Naive thymus-derived CD4-positive, alpha-beta T cell (primary cell): ENCODE measurements at regions not wholly inside any gene's neighbourhood (a gene's known extent, or its start where the extent isn't known, plus 50 kb on each side); places are given as distances from the start of the nearest gene placed in this dataset.

Source experiments
- ATAC-seq: fragments of 150-1000 bp; cut with Tn5 transposase; 2 replicates; pipeline ENCODE4 v1.10.0; 2021; ENCODE audit warnings: mild to moderate bottlenecking, moderate library complexity
- CTCF ChIA-PET: fragments of 350-600 bp; sonication (Branson Sonifier 250); formaldehyde crosslinking; loops from one replicate; lab custom pipeline; 2021; ENCODE audit warnings: antibody characterized with exemption; lab: Charles Lee
- POLR2A ChIA-PET: fragments of 350-600 bp; sonication (Branson Sonifier 250); formaldehyde crosslinking; loops from one replicate; lab custom pipeline; 2021; ENCODE audit warnings: antibody characterized with exemption, inconsistent platforms; lab: Charles Lee
- DNase-seq, 9 donors: peaks; one replicate each; pipeline versions ENCODE4 v3.0.0 to v3.0.0-alpha.2; 2020 to 2022; ENCODE audit warnings: mixed read lengths in 1 of 9
- H3K27ac ChIP-seq: one replicate; pipeline ENCODE4 v1.7.0; 2013; ENCODE audit warnings: mild to moderate bottlenecking, low read depth, low read length, moderate library complexity
- H3K27me3 ChIP-seq, 2 donors: one replicate each; pipeline ENCODE4 v1.7.0; 2013; ENCODE audit warnings: low read length in 2 of 2, mild to moderate bottlenecking in 2 of 2, moderate library complexity in 2 of 2; ENCODE audit not compliant: control insufficient read depth in 2 of 2, insufficient read depth in 2 of 2
- H3K36me3 ChIP-seq, 3 experiments: 1 replicate in 2 of 3; 2 replicates in 1 of 3; pipeline ENCODE4 v1.7.0; 2013; ENCODE audit warnings: low read length in 3 of 3, mild to moderate bottlenecking in 3 of 3, moderate library complexity in 1 of 3; ENCODE audit not compliant: insufficient read depth in 3 of 3, control insufficient read depth in 2 of 3
- H3K4me1 ChIP-seq, 2 donors: one replicate each; pipeline ENCODE4 v1.7.0; 2013; ENCODE audit warnings: low read length in 2 of 2, mild to moderate bottlenecking in 2 of 2, moderate library complexity in 1 of 2; ENCODE audit not compliant: control insufficient read depth in 2 of 2, insufficient read depth in 2 of 2
- H3K4me3 ChIP-seq: 2 replicates; pipeline ENCODE4 v1.7.0; 2013; ENCODE audit warnings: mild to moderate bottlenecking, low read length
- H3K9me3 ChIP-seq, 3 experiments: 1 replicate in 2 of 3; 2 replicates in 1 of 3; pipeline ENCODE4 v1.7.0; 2013; ENCODE audit warnings: low read length in 3 of 3; ENCODE audit not compliant: control insufficient read depth in 2 of 3
- H3K27ac Mint-ChIP-seq, 9 donors: one replicate each; pipeline ENCODE4 v1.8.0; 2020 to 2022; ENCODE audit warnings: mixed read lengths in 9 of 9, mild to moderate bottlenecking in 8 of 9, moderate library complexity in 5 of 9, inconsistent platforms in 2 of 9
- H3K27me3 Mint-ChIP-seq, 5 donors: one replicate each; pipeline ENCODE4 v1.8.0; 2021 to 2022; ENCODE audit warnings: mixed read lengths in 5 of 5, mild to moderate bottlenecking in 1 of 5
- H3K36me3 Mint-ChIP-seq, 5 donors: one replicate each; pipeline ENCODE4 v1.8.0; 2020 to 2022; ENCODE audit warnings: mixed read lengths in 5 of 5, mild to moderate bottlenecking in 3 of 5, inconsistent platforms in 1 of 5
- H3K4me1 Mint-ChIP-seq, 7 donors: one replicate each; pipeline ENCODE4 v1.8.0; 2020 to 2022; ENCODE audit warnings: mixed read lengths in 7 of 7, mild to moderate bottlenecking in 3 of 7, inconsistent platforms in 1 of 7
- H3K4me3 Mint-ChIP-seq, 10 donors: one replicate each; pipeline ENCODE4 v1.8.0; 2020 to 2022; ENCODE audit warnings: mild to moderate bottlenecking in 10 of 10, mixed read lengths in 10 of 10, moderate library complexity in 6 of 10, inconsistent platforms in 2 of 10
- H3K9me3 Mint-ChIP-seq, 11 donors: one replicate each; pipeline ENCODE4 v1.8.0; 2020 to 2022; ENCODE audit warnings: mixed read lengths in 11 of 11, mild to moderate bottlenecking in 4 of 11, inconsistent platforms in 1 of 11, moderate library complexity in 1 of 11
- intact Hi-C, 2 donors: fragments of 100-400 bp; cut with micrococcal nuclease; formaldehyde crosslinking; loops; one replicate each; pipeline ENCODE4 v1.15.1; 2023

DNA sequence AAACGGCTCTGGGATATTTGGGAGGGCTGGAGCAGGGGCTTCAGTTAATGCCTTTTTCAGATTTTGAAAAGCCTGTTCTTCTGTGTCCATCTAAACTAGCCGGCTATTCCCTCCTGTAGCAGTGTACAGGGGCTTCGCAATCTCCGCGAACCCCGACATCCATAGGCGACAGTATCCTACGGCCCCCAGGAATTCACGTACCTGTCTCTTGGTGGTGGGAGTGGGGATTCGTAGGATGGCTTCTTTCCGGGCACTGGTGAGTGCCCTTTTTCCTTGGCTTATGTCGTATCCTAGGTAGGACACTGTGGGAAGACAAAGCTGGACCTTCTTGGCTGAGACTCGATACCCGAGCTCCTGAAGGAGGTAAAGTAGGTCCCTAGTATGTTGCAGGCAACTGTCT lies 153.1 kb downstream of the TRIM27 start:
- no peak overlapping the region for H3K27ac Mint-ChIP-seq
- Histone ChIP-seq H3K27ac (no peak overlapping the region), H3K27me3 (peaks cover 18 to 72% of the 10 kb centered on the region in 2 donors), H3K4me3 (no peak overlapping the region), H3K4me1 (no peaks in the 10 kb centered on the region), H3K36me3 (no peaks in the 10 kb centered on the region), H3K9me3 (peaks cover 0 to 19% (median 0%) of the 10 kb centered on the region in 3 experiments)
- peaks cover 6 to 17% (median 14%) of the 10 kb centered on the region in 7 donors for H3K4me1 Mint-ChIP-seq
- peak overlapping the region in 1 of 10 donors; percentile 35 for H3K4me3 Mint-ChIP-seq
- ATAC-seq (no peak), DNase-seq (no peak)
- intact Hi-C loops, result loop anchor here in 1 of 2 donors (5.0 kb wide), 1 partner anchor 42 kb away; no protein-coding TSS in a partner anchor
- CTCF ChIA-PET, result no interaction called here
- peaks cover 7 to 87% (median 35%) of the 10 kb centered on the region in 11 donors for H3K9me3 Mint-ChIP-seq
- peaks cover 0 to 30% (median 6%) of the 10 kb centered on the region in 5 donors for H3K36me3 Mint-ChIP-seq
- POLR2A ChIA-PET, result no interaction called here
- peaks cover 91 to 96% (median 95%) of the 10 kb centered on the region in 5 donors for H3K27me3 Mint-ChIP-seq

DNA sequence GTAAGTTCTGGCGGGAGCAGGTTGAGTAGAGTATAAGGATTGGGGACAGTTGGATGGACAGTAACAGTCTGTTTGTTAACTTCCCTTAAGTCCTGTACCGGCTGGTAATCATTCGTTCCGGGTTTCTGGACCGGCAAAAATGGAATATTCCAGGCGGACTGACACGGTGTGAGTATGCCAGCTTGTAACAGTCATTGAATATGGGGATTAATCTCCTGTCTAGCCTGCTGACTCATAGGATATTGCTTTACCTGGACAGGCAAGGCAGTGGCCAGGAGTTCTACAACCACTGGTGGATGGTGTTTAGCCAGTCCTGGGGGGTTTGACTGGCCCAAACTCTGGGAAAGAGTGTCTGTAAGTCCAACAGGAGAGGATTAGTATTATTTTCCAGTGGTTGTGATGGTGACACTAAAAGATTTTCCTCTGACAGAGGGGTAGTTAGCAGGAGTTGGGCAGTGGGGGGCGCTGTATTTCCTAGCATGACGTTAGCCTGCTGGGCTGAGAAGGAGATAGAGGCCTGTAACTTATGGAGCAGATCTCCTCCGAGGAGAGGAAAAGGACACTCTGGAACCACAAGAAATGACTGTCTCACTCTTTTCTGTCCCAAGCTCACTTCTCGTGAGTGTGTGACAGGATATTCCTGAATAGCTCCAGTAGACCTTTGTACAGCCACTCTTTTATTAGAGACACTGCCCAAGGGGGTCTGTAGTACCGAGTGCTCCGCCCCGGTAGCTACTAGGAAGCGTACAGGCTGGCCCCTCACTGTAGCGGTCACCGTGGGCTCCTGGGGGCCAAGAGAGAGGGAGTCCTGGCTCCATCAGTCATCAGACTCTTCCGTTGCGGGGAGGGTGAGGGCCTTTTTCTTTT lies 152.2 kb downstream of the TRIM27 start:
- H3K27me3 ChIP-seq, result peaks cover 18 to 78% of the 10 kb centered on the region in 2 donors
- H3K27me3 Mint-ChIP-seq, result peaks cover 91 to 96% (median 95%) of the 10 kb centered on the region in 5 donors
- H3K4me1 Mint-ChIP-seq, result peaks cover 6 to 17% (median 14%) of the 10 kb centered on the region in 7 donors
- no peaks in the 10 kb centered on the region for H3K4me1 ChIP-seq
- ATAC-seq (no peak), DNase-seq (no peak)
- H3K36me3 Mint-ChIP-seq, result peaks cover 0 to 23% (median 6%) of the 10 kb centered on the region in 5 donors
- H3K36me3 ChIP-seq, result no peaks in the 10 kb centered on the region
- H3K27ac ChIP-seq, result no peak overlapping the region
- ChIA-PET CTCF (no interaction called here), POLR2A (no interaction called here)
- peaks cover 0 to 19% (median 0%) of the 10 kb centered on the region in 3 experiments for H3K9me3 ChIP-seq
- H3K4me3 Mint-ChIP-seq, result peak overlapping the region in 1 of 10 donors; percentile 35
- peak overlapping the region in 1 of 9 donors; percentile 62 for H3K27ac Mint-ChIP-seq
- peaks cover 7 to 87% (median 38%) of the 10 kb centered on the region in 11 donors for H3K9me3 Mint-ChIP-seq
- intact Hi-C loops, result loop anchor here in 1 of 2 donors (2.0 to 5.0 kb wide), 2 partner anchors 35 to 41 kb away; no protein-coding TSS in a partner anchor
- no peak overlapping the region for H3K4me3 ChIP-seq

DNA sequence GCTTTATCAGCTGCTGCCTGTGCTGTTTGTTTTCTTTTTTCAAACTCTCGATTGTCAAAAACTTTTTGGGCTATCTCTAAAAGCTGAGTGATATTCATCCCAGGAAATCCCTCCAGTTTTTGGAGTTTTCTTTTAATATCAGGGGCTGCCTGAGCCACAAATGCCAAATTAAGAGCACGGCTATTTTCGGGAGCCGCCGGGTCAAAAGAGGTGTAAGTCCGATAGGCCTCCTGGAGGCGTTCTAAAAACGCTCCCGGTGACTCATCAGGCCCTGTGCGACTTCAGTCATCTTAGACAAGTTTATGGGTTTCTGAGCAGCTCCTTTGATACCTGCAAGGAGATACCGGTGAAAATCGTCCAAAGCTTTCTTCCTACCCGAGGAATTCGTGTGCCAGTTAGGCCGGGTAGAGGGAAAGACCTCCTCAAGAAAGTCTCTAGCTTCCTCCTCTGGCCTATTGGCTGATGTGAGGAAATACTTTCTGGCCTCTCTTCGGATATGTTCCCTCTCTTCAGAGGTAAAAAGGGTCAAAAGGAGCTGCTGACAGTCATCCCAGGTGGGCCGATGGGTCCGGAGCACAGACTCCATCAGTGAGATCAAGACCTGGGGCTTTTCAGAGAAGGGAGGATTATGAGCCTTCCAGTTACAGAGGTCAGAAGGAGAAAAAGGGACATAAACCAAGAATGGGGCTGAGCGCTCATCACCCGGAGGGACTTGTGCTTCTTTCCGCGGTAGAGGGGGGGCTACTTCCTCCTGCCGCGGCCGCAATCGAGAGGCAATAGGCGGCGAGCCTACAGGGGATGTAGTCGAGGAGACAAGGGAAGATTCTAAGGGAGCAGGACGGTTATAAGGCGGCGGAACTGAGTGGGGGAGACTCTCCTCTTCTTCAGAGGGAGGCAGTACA lies 151.1 kb downstream of the TRIM27 start:
- peaks cover 7 to 85% (median 37%) of the 10 kb centered on the region in 11 donors for H3K9me3 Mint-ChIP-seq
- intact Hi-C loops, result loop anchor here in 1 of 2 donors (2.0 to 5.0 kb wide), 2 partner anchors 36 to 40 kb away; no protein-coding TSS in a partner anchor
- ChIA-PET POLR2A (no interaction called here), CTCF (no interaction called here)
- H3K27me3 ChIP-seq, result peaks cover 18 to 77% of the 10 kb centered on the region in 2 donors
- H3K27me3 Mint-ChIP-seq, result peaks cover 93 to 95% (median 93%) of the 10 kb centered on the region in 5 donors
- H3K36me3 ChIP-seq, result no peaks in the 10 kb centered on the region
- peak overlapping the region in 7 of 9 donors; percentile 11 to 94 (median 71) for H3K27ac Mint-ChIP-seq
- no peak overlapping the region for H3K4me3 ChIP-seq
- peak overlapping the region; percentile 0 to 76 (median 36) for H3K4me3 Mint-ChIP-seq
- H3K36me3 Mint-ChIP-seq, result peaks cover 0 to 23% (median 6%) of the 10 kb centered on the region in 5 donors
- no peaks in the 10 kb centered on the region for H3K4me1 ChIP-seq
- H3K9me3 ChIP-seq, result peaks cover 0 to 12% (median 0%) of the 10 kb centered on the region in 3 experiments
- DNase-seq (no peak), ATAC-seq (no peak)
- no peak overlapping the region for H3K27ac ChIP-seq
- peaks cover 6 to 17% (median 14%) of the 10 kb centered on the region in 7 donors for H3K4me1 Mint-ChIP-seq

DNA sequence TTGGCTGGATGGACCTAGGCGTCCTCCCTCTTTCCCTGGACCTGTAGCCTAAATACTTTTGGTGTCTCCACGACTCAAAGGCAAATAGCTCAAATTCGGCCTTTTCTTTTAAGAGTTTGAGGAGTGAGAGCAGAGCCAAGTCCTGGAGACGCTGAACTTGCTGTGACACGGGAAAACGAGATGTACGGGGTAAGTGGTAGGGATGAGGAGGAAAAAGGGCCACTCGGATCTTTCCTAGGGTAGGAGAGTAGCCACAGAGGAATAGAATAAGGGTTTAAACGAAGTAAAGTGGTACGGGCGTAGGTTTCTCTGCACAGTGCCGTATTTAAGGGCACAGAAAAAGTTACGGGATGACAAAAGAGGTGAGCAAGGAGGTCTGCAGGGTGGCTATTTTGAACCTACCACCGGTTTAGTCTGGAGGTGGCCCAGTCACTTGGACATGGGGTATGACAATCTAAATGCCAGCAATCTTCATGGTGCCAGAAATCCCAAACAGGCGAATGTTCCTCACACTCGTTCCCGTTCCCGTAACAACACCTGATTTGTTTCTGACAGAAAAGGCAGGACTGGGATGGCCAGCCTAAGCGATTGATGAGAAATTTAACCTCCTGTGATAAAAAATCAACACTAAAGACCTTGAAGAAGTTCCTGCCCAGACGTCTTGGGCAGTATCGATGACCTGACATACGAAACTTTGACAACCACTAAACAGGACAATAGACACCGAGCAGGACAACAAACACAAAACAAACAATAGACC lies 149.3 kb downstream of the TRIM27 start:
- H3K4me3 Mint-ChIP-seq, result peak overlapping the region in 8 of 10 donors; percentile 10 to 68 (median 30)
- H3K27me3 ChIP-seq, result peaks cover 29 to 81% of the 10 kb centered on the region in 2 donors
- peaks cover 0 to 12% (median 0%) of the 10 kb centered on the region in 3 experiments for H3K9me3 ChIP-seq
- H3K4me3 ChIP-seq, result no peak overlapping the region
- no peaks in the 10 kb centered on the region for H3K4me1 ChIP-seq
- peaks cover 7 to 86% (median 35%) of the 10 kb centered on the region in 11 donors for H3K9me3 Mint-ChIP-seq
- no peak overlapping the region for H3K27ac ChIP-seq
- ChIA-PET CTCF (no interaction called here), POLR2A (no interaction called here)
- peaks cover 6 to 17% (median 14%) of the 10 kb centered on the region in 7 donors for H3K4me1 Mint-ChIP-seq
- peaks cover 92 to 95% (median 93%) of the 10 kb centered on the region in 5 donors for H3K27me3 Mint-ChIP-seq
- DNase-seq (no peak), ATAC-seq (no peak)
- no peaks in the 10 kb centered on the region for H3K36me3 ChIP-seq
- H3K36me3 Mint-ChIP-seq, result peaks cover 0 to 38% (median 11%) of the 10 kb centered on the region in 5 donors
- intact Hi-C loops, result loop anchor here (5.0 kb wide), 1 partner anchor 38 kb away; no protein-coding TSS in a partner anchor
- peak overlapping the region in 7 of 9 donors; percentile 10 to 94 (median 83) for H3K27ac Mint-ChIP-seq

DNA sequence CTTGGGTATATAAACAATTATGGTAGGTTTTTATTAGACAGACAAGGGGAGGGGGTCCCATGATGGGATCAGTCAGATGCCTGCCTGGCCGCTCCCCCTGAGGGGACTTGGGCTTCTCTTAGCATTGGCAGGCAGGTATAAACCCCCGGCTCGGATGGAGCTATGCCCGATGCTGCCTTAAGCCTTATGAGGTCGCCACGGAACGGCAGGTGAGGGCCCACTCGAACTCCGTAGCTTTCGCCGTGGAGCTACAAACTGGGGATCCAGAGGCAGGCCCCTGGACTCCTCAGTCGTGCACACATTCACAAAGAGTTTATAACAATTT lies 148.8 kb downstream of the TRIM27 start:
- intact Hi-C loops, result loop anchor here in 1 of 2 donors (5.0 kb wide), 1 partner anchor 37 kb away; no protein-coding TSS in a partner anchor
- DNase-seq (no peak), ATAC-seq (no peak)
- no peak overlapping the region for H3K4me3 ChIP-seq
- no peak overlapping the region for H3K27ac ChIP-seq
- peaks cover 29 to 85% of the 10 kb centered on the region in 2 donors for H3K27me3 ChIP-seq
- H3K27me3 Mint-ChIP-seq, result peaks cover 92 to 95% (median 93%) of the 10 kb centered on the region in 5 donors
- H3K9me3 ChIP-seq, result peaks cover 0 to 12% (median 0%) of the 10 kb centered on the region in 3 experiments
- peaks cover 6 to 17% (median 14%) of the 10 kb centered on the region in 7 donors for H3K4me1 Mint-ChIP-seq
- H3K4me3 Mint-ChIP-seq, result peak overlapping the region in 7 of 10 donors; percentile 22 to 72 (median 47)
- no peaks in the 10 kb centered on the region for H3K36me3 ChIP-seq
- peak overlapping the region in 7 of 9 donors; percentile 5 to 94 (median 83) for H3K27ac Mint-ChIP-seq
- H3K36me3 Mint-ChIP-seq, result peaks cover 0 to 42% (median 11%) of the 10 kb centered on the region in 5 donors
- ChIA-PET POLR2A (no interaction called here), CTCF (no interaction called here)
- H3K9me3 Mint-ChIP-seq, result peaks cover 4 to 86% (median 33%) of the 10 kb centered on the region in 11 donors
- no peaks in the 10 kb centered on the region for H3K4me1 ChIP-seq
